ENCODE measurements at regions not wholly inside any gene's neighbourhood (a gene's known extent, or its start where the extent isn't known, plus 50 kb on each side); places are given as distances from the start of the nearest gene placed in this dataset.
"Not testable (repeated sequence)": the region's sequence is repeated elsewhere in the genome, so short reads cannot be mapped to it uniquely, and the experiment has no call there.

- no peak overlapping the region for H3K4me3 ChIP-seq (ENCODE audit: low read depth, low read length)
- no peak overlapping the region for H2AFZ ChIP-seq
- H3K9me3 ChIP-seq (ENCODE audit: control insufficient read depth, low read length), result no peaks in the 10 kb centered on the region
- no peak for TF ChIP-seq CTCF (IDR thresholded peaks at IDR 0.05)
- no peak overlapping the region for H3K9ac ChIP-seq
- H3K36me3 ChIP-seq (ENCODE audit: control insufficient read depth, insufficient read depth, low read length), result no peaks in the 10 kb centered on the region
- H3K27ac ChIP-seq, result no peak overlapping the region
- no peak overlapping the region for H3K4me2 ChIP-seq (ENCODE audit: low read length)
- H3K79me2 ChIP-seq, result no peaks in the 10 kb centered on the region
- H3K27me3 ChIP-seq (ENCODE audit: control insufficient read depth, insufficient read depth, low read length), result no peaks in the 10 kb centered on the region
- no peaks in the 10 kb centered on the region for H3K4me1 ChIP-seq
Measured at GRCh38 chr12:31890295-31891285, 68.6 kb upstream of the RESF1 start.

GRCh38 chr12:31887109-31887811 is 72.0 kb upstream of the RESF1 start:
- peak overlapping the region; percentile 54 for H2AFZ ChIP-seq
- H3K79me2 ChIP-seq, result no peaks in the 10 kb centered on the region
- H3K9me3 ChIP-seq (ENCODE audit: control insufficient read depth, low read length), result no peaks in the 10 kb centered on the region
- no peak for TF ChIP-seq CTCF (IDR thresholded peaks at IDR 0.05)
- no peaks in the 10 kb centered on the region for H3K4me1 ChIP-seq
- no peak overlapping the region for H3K27ac ChIP-seq
- H3K9ac ChIP-seq, result no peak overlapping the region
- H3K4me3 ChIP-seq (ENCODE audit: low read depth, low read length), result no peak overlapping the region
- H3K36me3 ChIP-seq (ENCODE audit: control insufficient read depth, insufficient read depth, low read length), result no peaks in the 10 kb centered on the region
- H3K27me3 ChIP-seq (ENCODE audit: control insufficient read depth, insufficient read depth, low read length), result no peaks in the 10 kb centered on the region
- H3K4me2 ChIP-seq (ENCODE audit: low read length), result no peak overlapping the region

GRCh38 chr12:31882682-31883081 is 76.5 kb upstream of the RESF1 start:
- not testable (repeated sequence) for H3K27me3 ChIP-seq (ENCODE audit: control insufficient read depth, insufficient read depth, low read length); H3K27ac ChIP-seq; H3K4me2 ChIP-seq (ENCODE audit: low read length); H2AFZ ChIP-seq; H3K79me2 ChIP-seq; H3K4me3 ChIP-seq (ENCODE audit: low read depth, low read length); H3K9ac ChIP-seq; H3K9me3 ChIP-seq (ENCODE audit: control insufficient read depth, low read length); H3K36me3 ChIP-seq (ENCODE audit: control insufficient read depth, insufficient read depth, low read length); H3K4me1 ChIP-seq

GRCh38 chr12:31880340-31880739 is 78.9 kb upstream of the RESF1 start:
- no peak overlapping the region for H3K27ac ChIP-seq
- H3K79me2 ChIP-seq, result no peaks in the 10 kb centered on the region
- no peak overlapping the region for H3K9ac ChIP-seq
- no peaks in the 10 kb centered on the region for H3K9me3 ChIP-seq (ENCODE audit: control insufficient read depth, low read length)
- no peaks in the 10 kb centered on the region for H3K36me3 ChIP-seq (ENCODE audit: control insufficient read depth, insufficient read depth, low read length)
- no peak overlapping the region for H3K4me3 ChIP-seq (ENCODE audit: low read depth, low read length)
- peak overlapping the region; percentile 25 for H2AFZ ChIP-seq
- no peak overlapping the region for H3K4me2 ChIP-seq (ENCODE audit: low read length)
- no peaks in the 10 kb centered on the region for H3K27me3 ChIP-seq (ENCODE audit: control insufficient read depth, insufficient read depth, low read length)
- H3K4me1 ChIP-seq, result peaks cover 14% of the 10 kb centered on the region
- no peak for TF ChIP-seq CTCF (IDR thresholded peaks at IDR 0.05)

GRCh38 chr12:31877884-31878283 is 81.3 kb upstream of the RESF1 start:
- no peak overlapping the region for H3K27ac ChIP-seq
- H3K4me3 ChIP-seq (ENCODE audit: low read depth, low read length), result no peak overlapping the region
- H3K27me3 ChIP-seq (ENCODE audit: control insufficient read depth, insufficient read depth, low read length), result no peaks in the 10 kb centered on the region

More at GRCh38 chr12:31877884-31878283, 81.3 kb upstream of the RESF1 start:
- Histone ChIP-seq H3K36me3 (ENCODE audit: control insufficient read depth, insufficient read depth, low read length) (no peaks in the 10 kb centered on the region), H2AFZ (no peak overlapping the region), H3K4me2 (ENCODE audit: low read length) (no peak overlapping the region), H3K4me1 (peaks cover 15% of the 10 kb centered on the region), H3K79me2 (no peaks in the 10 kb centered on the region), H3K9ac (no peak overlapping the region), H3K9me3 (ENCODE audit: control insufficient read depth, low read length) (no peaks in the 10 kb centered on the region)
- TF ChIP-seq CTCF (IDR thresholded peaks at IDR 0.05), result no peak
